ENCODE measurements at regions not wholly inside any gene's neighbourhood (a gene's known extent, or its start where the extent isn't known, plus 50 kb on each side); places are given as distances from the start of the nearest gene placed in this dataset.

- TF ChIP-seq, protein P1, sequence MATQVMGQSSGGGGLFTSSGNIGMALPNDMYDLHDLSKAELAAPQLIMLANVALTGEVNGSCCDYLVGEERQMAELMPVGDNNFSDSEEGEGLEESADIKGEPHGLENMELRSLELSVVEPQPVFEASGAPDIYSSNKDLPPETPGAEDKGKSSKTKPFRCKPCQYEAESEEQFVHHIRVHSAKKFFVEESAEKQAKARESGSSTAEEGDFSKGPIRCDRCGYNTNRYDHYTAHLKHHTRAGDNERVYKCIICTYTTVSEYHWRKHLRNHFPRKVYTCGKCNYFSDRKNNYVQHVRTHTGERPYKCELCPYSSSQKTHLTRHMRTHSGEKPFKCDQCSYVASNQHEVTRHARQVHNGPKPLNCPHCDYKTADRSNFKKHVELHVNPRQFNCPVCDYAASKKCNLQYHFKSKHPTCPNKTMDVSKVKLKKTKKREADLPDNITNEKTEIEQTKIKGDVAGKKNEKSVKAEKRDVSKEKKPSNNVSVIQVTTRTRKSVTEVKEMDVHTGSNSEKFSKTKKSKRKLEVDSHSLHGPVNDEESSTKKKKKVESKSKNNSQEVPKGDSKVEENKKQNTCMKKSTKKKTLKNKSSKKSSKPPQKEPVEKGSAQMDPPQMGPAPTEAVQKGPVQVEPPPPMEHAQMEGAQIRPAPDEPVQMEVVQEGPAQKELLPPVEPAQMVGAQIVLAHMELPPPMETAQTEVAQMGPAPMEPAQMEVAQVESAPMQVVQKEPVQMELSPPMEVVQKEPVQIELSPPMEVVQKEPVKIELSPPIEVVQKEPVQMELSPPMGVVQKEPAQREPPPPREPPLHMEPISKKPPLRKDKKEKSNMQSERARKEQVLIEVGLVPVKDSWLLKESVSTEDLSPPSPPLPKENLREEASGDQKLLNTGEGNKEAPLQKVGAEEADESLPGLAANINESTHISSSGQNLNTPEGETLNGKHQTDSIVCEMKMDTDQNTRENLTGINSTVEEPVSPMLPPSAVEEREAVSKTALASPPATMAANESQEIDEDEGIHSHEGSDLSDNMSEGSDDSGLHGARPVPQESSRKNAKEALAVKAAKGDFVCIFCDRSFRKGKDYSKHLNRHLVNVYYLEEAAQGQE (IDR thresholded peaks at IDR 0.05; ENCODE audit: low read depth) = no peak
- no peak for TF ChIP-seq EZH2phosphoT487 (IDR thresholded peaks at IDR 0.05; ENCODE audit: borderline replicate concordance)
These were observed 176.4 kb upstream of the FMR1 start (continued) for GRCh38 chrX:147735364-147735763.

DNA sequence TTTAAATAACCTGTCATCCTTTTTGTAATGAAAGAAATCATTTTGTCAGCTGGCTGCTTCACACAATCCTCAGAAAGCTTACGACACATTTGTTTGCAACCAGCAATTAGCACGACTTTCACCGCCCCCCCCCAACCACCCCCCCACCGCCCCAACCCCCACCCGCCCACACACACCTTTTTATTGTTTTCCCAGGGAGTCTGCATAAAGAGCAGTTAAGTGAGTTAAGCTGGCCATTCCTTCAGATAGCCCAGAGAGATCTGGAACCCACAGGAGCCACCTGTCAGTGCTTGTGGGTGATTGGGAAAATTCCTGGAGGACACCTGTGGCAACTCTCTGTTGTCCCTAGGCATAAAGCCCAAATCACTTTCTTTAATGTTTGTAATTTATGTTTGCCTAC is 175.7 kb upstream of the FMR1 start:
- H3K4me1 ChIP-seq (ENCODE audit: control insufficient read depth in 1 of 2, insufficient read depth in 2 of 2, low read length in 2 of 2) = no peaks in the 10 kb centered on the region
- H3K4me2 ChIP-seq (ENCODE audit: low read length) = no peak overlapping the region
- H3K9me2 ChIP-seq (ENCODE audit: insufficient read depth) = no peaks in the 10 kb centered on the region
- no TSS peak for BruUV-seq (replicated peaks)
- no peaks in the 10 kb centered on the region for H3K9me3 ChIP-seq (ENCODE audit: control insufficient read depth in 1 of 2, insufficient read depth in 1 of 2, low read depth in 1 of 2, low read length in 2 of 2)
- no peak for DNase-seq (ENCODE audit: low read depth, low spot score)
- no peak overlapping the region for H3K9ac ChIP-seq (ENCODE audit: low read length)
- TF ChIP-seq, protein P2, sequence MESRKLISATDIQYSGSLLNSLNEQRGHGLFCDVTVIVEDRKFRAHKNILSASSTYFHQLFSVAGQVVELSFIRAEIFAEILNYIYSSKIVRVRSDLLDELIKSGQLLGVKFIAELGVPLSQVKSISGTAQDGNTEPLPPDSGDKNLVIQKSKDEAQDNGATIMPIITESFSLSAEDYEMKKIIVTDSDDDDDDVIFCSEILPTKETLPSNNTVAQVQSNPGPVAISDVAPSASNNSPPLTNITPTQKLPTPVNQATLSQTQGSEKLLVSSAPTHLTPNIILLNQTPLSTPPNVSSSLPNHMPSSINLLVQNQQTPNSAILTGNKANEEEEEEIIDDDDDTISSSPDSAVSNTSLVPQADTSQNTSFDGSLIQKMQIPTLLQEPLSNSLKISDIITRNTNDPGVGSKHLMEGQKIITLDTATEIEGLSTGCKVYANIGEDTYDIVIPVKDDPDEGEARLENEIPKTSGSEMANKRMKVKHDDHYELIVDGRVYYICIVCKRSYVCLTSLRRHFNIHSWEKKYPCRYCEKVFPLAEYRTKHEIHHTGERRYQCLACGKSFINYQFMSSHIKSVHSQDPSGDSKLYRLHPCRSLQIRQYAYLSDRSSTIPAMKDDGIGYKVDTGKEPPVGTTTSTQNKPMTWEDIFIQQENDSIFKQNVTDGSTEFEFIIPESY (IDR thresholded peaks at IDR 0.05; ENCODE audit: extremely low read depth, insufficient replicate concordance, low read length) = no peak
- TF ChIP-seq POLR2AphosphoS5 (IDR thresholded peaks at IDR 0.05; ENCODE audit: low read depth, low read length) (no peak), EGR1 (IDR thresholded peaks at IDR 0.05; ENCODE audit: low read depth) (no peak), RAD21 (IDR thresholded peaks at IDR 0.05; ENCODE audit: low read depth) (no peak), YY1 (IDR thresholded peaks at IDR 0.05; ENCODE audit: extremely low read depth, insufficient replicate concordance, low read depth, low read length) (no peak), POLR2A (IDR thresholded peaks at IDR 0.05; ENCODE audit: borderline replicate concordance, extremely low read depth, insufficient read depth, insufficient read length) (no peak), SIN3A (IDR thresholded peaks at IDR 0.05; ENCODE audit: low read depth) (no peak)
- TF ChIP-seq, protein P1 (IDR thresholded peaks at IDR 0.05; ENCODE audit: low read depth) = no peak
- no peak overlapping the region for H3K27ac ChIP-seq (ENCODE audit: low read depth, low read length)
- H3K36me3 ChIP-seq (ENCODE audit: control insufficient read depth in 1 of 2, insufficient read depth in 2 of 2, low read length in 2 of 2) = no peaks in the 10 kb centered on the region
- no peaks in the 10 kb centered on the region for H3K27me3 ChIP-seq (ENCODE audit: insufficient read depth, low read length)
- no peak overlapping the region for H3K4me3 ChIP-seq (replicated peaks in 1 of 2; ENCODE audit: low read depth in 1 of 2, low read length in 2 of 2)
- H3K79me2 ChIP-seq (ENCODE audit: insufficient read depth, low read length) = no peaks in the 10 kb centered on the region
- intact Hi-C loops (cut with micrococcal nuclease) = no loop called here
- POLR2A ChIA-PET = no interaction called here
- H4K20me1 ChIP-seq (ENCODE audit: insufficient read depth) = no peaks in the 10 kb centered on the region
- RAD21 ChIA-PET (ENCODE audit: low non-redundant PET in 1 of 2, low total read pairs in 2 of 2, uncharacterized antibody in 2 of 2, unreplicated experiment in 2 of 2) = no interaction called here
- ATAC-seq = no peak
- CTCF ChIA-PET = no interaction called here
- H2AFZ ChIP-seq (ENCODE audit: low read depth, low read length, poor library complexity, severe bottlenecking) = no peak overlapping the region
